DMS53 (cell line): ENCODE measurements at regions not wholly inside any gene's neighbourhood (a gene's known extent, or its start where the extent isn't known, plus 50 kb on each side); places are given as distances from the start of the nearest gene placed in this dataset.
"Not testable (repeated sequence)": the region's sequence is repeated elsewhere in the genome, so short reads cannot be mapped to it uniquely, and the experiment has no call there.

ENCODE experiments used
- DNase-seq: peaks from one replicate; lab custom pipeline; 2025; lab: John Stamatoyannopoulos, UW

DNA sequence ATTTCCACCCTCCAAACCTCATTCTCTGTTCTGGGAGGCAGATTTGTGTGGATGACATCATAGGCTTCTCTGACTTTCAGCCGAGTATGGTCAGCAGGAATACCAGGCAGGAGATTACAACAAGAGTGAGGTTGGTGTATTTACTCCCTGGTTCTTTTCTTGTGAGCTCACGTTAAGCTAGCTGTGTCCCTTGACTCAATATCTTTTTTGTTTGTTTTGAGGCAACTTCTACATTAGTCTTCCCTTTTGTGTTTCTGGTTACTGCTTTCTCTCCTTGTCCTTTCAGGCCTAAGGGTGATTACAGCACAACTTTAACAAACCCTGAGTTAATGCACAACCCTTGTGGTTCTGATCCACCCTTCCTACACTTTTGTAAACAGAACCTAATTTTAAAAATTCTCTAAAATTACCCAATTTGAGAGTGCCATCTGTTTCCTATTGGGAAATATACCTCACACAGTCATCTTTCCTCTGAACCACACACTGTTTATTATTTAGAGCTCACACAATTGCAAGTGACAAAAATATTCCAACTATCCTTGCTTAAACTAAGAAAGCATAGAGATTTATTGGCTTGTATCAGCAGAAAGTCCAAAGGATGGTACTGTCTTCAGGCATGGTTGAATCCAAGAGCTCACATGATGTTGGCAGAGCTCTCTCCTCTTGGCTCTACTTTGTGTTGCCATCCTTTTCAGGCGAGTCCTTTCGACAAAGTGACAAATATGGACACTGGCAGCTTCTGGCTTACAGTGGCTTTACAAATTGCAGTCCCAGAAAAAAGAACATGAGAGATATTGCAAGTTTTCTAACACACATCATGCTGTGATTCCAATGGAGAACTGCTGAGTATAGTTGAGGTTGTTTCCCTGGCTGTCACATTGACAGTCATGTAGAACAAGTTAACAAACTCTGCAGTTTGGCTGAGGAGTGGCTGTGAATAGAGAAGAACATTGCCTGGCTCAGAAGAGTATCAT lies 150.5 kb upstream of the DDIT4L start:
- no peak for DNase-seq

DNA sequence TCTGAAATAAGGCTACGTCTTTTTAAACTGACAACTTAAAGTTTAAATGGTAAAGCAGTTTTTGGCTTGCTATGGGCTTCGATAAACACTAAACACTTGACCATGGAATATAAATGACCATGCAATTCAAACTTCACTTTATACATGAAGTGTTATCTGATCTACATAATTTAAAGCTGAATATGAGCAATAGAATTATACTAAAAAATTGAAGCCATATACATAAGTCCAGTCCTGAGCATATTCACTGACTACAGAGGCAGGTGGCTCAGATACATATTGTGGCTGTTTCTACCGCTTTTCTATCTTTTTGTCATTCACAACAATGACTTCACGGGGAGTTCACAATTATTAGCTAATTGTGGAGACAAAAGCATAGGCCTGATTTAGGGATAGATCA lies 149.6 kb upstream of the DDIT4L start:
- no peak for DNase-seq

DNA sequence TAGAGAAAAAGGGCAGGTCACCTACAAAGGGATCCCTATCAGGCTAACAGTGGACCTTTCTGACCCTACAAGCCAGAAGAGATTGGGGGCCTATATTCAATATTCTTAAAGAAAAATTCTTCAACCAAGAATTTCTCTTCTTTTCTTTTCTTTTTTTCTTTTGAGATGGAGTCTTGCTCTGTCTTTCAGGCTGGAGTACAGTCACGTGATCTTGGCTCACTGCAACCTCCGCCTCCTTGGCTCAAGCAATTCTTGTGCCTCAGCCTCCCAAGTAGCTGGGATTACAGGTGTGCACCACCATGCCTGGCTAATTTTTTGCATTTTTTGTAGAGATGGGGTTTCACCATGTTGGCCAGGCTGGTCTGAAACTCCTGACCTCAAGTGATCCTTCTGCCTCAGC lies 143.2 kb upstream of the DDIT4L start:
- DNase-seq = not testable (repeated sequence)

DNA sequence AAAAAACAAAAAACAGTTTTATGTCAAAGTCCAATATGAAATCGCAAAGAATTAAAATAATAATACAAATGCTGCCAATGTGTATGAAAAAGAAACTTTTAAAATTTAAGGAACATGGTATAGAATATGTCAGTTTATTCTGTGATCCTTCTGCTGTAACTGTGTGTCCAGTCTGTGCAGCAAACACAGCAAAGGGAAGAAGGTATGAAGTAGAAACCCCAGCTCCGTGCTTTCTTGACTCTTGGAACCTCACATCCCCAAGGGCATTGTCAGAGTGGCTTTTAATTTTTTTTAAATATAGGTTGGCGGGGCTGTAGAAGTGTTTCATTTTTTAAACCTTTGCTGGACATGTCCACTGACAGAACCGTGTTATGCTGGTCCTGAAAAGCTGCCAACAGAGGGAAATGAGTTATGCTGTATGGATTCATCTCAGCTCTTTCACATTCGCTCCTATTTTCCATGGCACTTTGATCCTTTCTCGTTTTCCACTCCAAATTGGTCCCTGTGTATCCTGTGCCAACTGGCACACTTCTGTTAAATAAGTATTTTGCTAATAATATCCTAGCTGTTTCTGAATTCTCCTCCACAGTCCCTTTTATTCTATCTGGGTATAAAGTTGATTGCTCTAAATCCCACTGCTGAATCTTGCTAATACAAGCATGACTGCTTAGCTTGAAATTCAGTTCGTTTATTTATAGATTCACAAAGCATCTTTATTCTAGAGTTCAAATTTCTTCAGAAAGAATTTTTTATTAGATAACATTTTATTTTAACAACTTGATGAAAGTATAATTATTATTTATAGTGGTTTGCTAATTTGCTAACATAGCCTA lies 127.0 kb upstream of the DDIT4L start:
- no peak for DNase-seq

DNA sequence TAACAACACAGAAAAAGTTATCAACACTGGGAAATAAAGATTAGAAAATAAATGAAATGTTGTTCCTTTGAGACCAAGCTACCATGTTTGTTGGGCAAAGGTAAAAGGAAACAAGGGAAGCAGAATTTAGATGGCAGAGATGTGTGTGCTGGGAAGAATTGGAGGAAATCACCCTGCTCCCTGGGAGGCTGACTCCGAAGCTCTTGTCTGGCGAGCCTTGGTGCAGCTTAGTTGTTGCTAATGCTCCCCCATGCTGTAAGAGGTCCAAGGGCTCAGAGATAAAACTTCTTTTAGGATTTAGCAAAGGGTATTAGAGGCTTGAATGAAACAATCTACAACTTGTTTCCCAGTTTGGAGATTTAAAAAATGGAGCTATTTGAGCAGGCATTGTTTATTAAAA lies 123.8 kb upstream of the DDIT4L start:
- no peak for DNase-seq

DNA sequence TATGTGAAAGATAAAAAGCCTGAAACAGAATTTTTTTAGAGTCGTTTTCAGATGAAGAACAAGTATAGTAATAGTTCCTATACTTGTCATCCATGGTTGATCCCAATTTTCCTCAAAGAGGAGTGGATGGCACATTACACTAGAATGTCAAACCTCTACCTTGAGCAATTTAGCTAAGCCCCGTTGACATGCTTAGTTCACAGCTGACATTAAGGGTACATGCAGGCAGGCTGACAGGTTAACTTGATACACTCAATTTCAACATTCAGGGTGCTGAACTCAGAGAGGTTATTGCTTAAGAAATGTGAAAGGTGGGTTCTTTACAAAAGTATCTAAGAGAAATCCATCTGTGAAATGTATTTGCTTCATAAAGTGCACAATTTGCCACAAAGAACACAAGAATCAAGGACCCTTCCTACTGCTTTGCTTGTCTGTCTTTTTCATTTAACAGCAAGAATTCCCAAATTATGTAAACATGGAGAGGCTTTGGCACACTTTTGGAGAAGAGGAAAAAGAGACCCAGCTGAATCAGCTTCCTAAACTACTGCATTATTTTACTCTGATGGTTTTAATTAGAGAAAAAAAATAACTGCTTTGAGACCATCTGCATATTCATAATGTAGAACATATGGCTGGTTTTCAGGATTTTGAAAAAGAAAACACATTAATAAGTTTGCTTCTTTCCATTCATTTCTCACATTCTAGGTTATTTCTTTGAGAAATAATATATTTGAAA lies 122.5 kb upstream of the DDIT4L start:
- DNase-seq = no peak

DNA sequence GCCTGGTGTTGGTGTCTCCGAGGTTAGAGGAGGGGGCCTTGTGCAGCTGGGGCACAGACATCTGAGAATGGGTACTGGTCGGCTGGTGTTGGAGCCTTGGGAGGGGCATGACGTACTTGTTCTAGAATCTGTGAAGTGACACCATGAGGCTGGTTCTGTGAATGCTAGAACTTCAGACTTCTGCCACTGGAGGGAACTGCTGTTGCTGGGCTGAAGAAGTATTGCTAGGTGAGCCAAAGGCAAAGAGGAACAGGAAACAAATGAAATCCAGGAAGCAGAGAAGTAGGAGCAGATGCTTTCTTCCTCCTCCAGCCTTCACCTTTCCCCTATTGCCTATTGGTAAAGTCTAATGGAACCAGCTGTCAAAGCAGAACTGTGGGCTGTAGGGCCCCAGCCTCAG lies 120.9 kb upstream of the DDIT4L start:
- DNase-seq = peak; percentile 62

DNA sequence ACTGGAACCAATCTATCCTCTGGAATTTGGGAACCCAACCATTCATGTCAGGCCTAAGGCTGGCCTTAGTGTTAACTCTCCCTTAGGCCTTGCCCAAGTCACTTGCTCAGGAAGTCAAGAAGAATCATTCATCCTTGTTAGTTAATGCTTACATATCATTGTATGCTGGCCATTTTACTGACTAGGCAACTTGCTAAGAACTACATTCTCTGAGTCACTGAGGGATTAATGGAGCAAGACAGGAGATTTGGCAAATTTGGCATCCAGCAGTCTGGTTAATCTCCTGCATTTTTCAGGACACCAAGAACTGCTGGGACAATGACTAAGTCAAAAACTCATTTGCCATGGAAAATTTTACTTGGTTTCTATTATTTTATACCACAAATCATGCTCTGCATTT lies 115.8 kb upstream of the DDIT4L start:
- no peak for DNase-seq

DNA sequence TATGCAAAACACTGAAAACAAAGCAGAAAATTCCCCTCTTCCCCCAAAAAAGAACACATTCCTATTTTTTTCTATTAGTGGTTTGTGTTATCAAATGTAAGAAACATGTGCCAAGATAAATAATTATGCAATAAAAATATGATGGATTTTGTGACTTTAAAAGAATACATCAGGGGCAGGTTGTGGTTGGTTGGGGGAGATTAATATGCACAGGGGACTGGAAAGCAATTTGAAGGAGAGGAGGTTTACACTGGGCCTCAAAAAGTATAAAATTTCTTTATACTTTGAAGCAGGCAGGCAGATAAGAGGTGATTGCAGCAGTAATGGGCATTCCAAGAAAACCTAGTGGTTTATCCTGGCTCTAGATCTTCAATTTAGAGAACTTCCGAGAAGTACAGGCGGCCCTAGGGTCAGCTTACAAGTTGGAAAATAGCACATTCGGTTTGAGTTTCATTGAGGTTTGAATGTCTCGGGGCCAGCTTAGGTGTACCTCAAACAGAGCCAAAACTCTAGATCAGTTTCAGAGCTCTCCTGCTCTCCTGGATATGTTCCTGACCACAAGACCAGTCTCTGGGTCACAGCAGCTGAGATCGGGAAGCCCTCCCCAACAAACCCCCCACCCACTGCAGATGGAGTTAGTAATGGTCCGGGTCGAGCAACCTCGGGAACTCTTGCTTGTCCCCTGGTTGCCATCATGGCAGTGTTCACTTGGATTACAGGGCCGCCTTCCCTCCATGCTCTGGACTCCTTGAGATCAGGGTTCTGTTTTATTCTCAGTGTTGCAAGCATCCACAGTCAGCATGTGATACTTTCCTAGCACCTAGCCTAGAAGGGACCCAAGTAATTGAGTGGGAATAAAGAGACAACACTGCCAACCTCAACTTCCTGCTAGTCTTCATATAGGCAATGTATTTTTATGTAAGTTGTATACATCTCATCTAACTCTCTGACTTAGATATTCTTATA lies 112.1 kb upstream of the DDIT4L start:
- no peak for DNase-seq

DNA sequence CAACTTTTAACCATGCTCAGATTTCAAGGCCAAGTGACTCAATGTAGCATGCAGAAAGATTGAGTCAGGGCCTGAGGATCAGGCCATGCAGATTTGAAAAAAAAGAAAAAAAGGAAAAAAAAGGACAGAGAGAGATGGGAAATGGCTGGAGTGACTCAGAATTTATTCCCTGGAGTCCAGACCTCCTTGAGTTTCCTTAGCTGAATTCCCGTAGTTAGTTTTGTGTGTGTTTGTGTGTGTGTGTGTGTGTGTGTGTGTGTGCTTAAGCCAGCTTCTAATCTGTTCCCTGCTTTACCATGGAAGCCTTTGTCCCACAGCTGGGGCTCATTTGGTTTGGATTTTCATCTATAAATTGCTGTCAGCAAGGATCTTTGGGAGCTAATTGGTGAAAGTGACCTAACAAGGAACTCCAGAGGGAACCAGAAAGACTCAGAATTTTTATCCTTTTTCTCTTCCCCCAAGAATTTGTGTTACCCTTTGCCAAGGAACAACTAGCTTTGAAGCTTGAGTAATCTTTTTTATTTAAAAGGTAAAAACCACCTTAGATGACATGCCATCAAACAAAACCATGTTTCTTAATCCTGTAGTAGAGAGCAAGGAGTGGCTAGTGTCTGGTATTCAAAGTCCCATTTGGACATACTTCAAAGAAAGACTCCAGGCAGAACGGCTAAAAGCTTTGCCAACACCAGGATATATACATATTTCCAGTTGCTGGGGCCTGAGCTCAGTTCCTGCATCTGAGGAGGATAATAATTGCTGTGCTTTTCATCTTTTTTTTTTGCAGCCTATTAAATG lies 109.0 kb upstream of the DDIT4L start:
- DNase-seq = peak; percentile 7

DNA sequence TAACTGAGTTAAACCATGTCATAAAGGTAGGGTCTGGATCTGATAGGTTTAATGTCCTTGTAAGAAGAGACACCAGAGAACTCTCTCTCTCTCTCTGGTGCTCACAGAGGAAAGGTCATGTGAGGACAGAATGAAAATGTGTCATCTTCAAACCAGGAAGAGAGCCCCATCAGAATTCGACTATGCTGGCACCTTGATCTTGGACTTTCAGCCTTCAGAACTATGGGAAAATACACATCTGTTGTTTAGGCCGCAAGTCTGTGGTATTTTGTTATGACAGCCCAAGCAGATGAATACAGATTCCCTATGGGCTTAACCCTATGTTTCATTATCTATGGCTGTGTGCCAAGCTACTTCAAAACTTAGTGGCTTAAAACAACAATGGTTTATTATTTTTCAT lies 105.5 kb upstream of the DDIT4L start:
- peak; percentile 59 for DNase-seq

DNA sequence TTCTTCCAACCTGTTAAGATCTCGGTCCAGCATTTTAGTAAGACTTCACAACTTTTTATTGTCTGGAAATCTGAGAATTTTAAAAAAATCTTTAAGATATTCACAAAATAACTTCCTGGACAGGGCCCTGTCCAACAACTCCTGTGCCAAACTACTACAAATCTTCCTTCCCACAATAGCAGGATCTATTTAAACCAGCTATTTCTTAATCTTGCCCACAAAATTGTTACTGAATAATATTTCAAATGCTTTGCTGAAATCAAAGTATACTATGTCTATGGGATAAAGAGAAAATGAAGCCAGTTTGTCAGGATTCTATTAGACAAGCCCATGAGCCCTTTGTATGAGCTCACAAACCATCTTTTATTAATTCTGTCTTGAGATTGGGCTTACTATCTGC lies 104.1 kb upstream of the DDIT4L start:
- DNase-seq = no peak

DNA sequence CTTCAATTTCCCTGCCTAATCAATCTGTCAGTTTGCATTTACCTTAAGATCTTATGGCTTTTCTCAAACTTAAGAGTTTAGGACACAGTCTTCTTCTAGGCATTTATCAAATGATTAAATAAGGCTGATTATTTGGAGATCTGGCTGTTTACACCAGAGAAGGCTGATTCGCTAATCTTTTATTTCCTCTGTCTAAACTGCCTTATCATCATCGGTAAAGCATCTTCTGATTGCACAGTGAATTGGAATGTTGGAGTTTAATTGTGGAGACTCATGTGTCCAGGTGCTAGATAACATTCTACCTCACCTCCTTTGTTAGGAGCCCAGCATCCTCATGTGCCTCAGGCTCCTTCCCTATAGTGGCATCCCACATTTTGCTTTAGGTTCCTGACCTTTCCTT lies 100.3 kb upstream of the DDIT4L start:
- DNase-seq = no peak

DNA sequence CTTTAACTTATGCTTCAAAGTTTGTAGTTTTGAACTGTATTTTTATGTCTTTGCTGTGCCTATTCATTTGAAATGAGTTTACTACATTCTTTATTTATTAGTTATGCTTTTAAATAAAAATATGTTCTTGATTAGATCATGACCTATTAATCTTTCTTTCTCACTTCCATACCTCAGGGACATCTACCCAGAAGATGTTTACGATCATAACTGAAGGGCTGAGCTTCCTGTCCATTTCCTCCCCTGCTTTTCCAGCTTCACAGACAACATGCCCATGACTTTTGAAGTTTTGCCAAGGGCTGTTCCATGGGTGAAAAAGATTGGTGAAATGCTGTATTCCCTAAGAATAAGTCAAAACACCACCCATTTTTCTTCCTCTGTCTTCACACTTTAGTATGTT lies 99.7 kb upstream of the DDIT4L start:
- no peak for DNase-seq

DNA sequence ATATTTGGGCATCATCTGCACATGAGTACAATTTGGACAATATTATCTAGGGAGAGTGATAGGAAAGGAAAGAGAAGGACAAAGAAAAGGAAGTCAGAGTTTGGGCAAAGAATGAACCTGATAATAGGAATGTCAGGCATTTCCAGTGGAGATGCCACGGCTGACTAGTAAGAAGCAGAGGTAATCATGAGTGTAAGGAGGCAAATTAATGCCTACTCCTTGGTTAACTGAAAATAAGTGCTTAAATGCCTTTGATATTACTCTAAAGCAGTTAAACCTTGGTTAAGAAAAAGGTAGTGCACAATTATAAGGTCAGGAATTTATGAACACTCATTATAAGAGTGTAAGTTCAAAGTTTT lies 99.2 kb upstream of the DDIT4L start:
- DNase-seq = no peak

DNA sequence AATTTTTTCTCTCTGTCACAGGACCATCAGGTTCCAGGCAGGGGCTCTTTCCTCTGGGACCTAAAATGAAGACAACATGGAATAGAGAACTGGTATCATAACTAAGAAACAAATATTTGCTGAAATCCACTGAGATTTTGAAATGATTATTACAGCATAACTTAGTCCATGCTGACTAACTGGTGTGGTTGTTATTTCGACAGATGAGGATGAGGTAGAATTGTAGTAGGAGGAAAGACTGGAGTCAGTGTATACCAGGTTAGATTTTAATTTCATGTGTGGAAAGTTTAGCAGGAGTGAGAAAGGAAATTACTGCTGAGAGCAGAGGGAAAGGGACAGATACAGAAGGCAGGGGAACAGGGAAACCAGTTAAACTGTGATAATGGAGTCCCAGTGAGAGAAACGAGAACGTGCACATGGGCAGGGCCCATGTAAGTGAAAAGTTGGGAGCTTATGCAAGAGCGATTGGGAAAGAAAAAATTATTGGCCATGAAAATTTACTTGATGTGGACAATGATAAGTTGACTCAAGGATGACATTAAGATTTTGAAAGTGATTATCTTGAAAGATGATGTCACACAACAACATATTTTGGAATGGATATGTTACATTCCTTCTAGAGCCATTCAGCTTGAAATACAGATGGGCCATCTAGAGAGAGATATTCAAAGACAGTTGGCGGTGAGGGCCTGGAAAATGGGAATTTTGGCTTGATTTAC lies 98.7 kb upstream of the DDIT4L start:
- no peak for DNase-seq

DNA sequence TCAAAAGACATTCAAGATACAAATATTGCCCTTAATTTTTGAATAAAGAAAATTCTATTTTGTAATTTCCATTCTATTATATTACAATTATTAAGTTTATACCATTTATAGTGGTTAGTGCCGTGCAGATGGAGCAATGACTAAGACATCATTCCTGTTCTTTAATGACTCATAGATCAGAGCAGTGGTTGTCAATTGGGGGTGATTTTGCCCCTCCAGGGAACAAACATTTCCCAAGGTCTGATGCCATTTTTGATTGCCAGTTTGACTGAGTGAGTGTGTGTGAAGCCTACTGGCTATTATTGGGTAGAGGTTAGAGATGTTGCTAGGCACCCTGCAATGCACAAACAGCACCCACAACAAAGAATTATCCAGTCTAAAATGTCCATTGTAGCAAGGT lies 97.9 kb upstream of the DDIT4L start:
- DNase-seq = no peak

DNA sequence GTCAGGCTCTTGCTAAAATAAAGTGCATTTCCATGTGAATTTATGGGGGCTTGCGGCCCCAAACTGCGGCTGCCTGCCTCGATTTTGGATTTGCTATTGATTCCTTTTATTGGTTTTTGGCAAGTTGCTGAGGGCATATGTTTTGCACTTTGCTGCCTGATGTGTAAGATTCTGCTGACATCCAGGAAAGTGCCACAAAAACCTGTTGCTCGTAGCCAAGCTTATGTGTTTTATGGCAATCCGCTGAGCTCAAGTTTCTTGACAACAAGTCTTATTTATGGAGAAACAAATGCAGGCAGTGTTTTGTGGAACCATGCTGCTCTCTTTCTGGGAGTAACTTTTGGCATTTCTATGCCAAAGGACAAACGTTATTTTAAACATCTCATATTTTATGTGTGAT lies 97.3 kb upstream of the DDIT4L start:
- no peak for DNase-seq

DNA sequence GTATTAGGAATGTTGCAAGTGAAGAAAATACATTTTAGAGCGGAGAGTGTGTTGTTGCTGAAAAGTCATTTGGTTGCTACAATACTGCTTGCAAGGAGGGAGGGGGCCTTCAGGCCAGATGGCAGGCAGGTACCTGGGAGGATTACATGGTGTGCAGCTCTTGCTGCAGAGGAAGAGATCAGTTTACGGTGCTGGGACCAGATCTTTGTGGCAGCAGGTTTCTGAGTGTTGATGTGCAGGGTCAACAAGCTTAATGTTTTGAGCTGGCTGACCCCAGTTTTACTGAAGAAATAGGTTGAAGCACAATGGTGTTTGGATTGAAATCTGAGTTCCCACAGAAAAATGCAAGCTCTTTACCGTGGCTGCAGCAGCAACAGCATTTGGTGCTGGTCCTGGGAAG lies 96.4 kb upstream of the DDIT4L start:
- DNase-seq = no peak

DNA sequence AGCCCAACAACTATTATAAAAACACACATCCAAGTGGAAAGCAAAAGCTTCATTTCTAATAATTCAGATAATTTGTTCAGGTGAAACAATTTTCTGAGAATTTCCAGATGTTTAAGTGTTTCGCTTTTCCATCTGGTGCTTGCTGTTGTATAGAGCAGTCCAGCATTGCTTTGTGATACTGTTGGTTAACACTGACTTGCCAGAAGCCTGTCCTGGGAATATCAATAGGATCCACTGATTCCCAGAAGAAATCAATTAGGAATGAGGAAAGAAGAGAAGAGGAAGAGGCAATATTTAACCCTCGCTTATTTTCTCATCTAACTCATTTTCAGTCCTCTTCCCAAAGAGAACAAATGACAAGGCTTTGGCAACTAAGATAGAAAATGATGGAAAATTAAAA lies 94.9 kb upstream of the DDIT4L start:
- no peak for DNase-seq
